Epithelial cell of esophagus (primary cell): ENCODE measurements at regions not wholly inside any gene's neighbourhood (a gene's known extent, or its start where the extent isn't known, plus 50 kb on each side); places are given as distances from the start of the nearest gene placed in this dataset.
"Not testable (repeated sequence)": the region's sequence is repeated elsewhere in the genome, so short reads cannot be mapped to it uniquely, and the experiment has no call there.

Experiments
- DNase-seq: peaks from one replicate; pipeline ENCODE4 v3.0.0; 2010; ENCODE audit warnings: low read depth
- H3K4me3 ChIP-seq: 2 replicates; pipeline ENCODE4 v1.5.1; 2011; ENCODE audit warnings: mild to moderate bottlenecking, low read length, control low read depth
- TF ChIP-seq, protein P1 (sequence below): IDR thresholded peaks from 2 replicates; pipeline ENCODE4 v1.5.1; 2011; ENCODE audit warnings: low read depth, mild to moderate bottlenecking, low read length, control low read depth, inconsistent platforms; ENCODE audit not compliant: insufficient read depth; ENCODE audit errors: missing control alignments

GRCh38 chr1:187943606-187944403 is 1115.1 kb downstream of the PLA2G4A start:
- DNase-seq, result no peak
- TF ChIP-seq, protein P1, sequence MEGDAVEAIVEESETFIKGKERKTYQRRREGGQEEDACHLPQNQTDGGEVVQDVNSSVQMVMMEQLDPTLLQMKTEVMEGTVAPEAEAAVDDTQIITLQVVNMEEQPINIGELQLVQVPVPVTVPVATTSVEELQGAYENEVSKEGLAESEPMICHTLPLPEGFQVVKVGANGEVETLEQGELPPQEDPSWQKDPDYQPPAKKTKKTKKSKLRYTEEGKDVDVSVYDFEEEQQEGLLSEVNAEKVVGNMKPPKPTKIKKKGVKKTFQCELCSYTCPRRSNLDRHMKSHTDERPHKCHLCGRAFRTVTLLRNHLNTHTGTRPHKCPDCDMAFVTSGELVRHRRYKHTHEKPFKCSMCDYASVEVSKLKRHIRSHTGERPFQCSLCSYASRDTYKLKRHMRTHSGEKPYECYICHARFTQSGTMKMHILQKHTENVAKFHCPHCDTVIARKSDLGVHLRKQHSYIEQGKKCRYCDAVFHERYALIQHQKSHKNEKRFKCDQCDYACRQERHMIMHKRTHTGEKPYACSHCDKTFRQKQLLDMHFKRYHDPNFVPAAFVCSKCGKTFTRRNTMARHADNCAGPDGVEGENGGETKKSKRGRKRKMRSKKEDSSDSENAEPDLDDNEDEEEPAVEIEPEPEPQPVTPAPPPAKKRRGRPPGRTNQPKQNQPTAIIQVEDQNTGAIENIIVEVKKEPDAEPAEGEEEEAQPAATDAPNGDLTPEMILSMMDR, result no peak
- no peak overlapping the region for H3K4me3 ChIP-seq

DNA sequence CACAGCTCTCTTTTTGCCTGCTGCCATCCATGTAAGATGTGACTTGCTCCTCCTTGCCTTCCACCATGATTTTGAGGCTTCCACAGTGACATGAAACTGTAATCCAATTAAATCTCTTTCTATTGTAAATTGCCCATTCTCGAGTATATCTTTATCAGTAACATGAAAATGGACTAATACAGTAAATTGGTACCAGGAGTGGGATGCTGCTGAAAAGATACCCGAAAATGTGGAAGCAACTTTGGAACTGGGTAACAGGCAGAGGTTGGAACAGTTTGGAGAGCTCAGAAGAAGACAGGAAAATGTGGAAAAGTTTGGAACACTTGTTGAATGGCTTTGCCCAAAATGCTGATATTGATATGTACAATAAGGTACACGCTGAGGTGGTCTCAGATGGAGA is 1117.9 kb downstream of the PLA2G4A start:
- not testable (repeated sequence) for DNase-seq

DNA sequence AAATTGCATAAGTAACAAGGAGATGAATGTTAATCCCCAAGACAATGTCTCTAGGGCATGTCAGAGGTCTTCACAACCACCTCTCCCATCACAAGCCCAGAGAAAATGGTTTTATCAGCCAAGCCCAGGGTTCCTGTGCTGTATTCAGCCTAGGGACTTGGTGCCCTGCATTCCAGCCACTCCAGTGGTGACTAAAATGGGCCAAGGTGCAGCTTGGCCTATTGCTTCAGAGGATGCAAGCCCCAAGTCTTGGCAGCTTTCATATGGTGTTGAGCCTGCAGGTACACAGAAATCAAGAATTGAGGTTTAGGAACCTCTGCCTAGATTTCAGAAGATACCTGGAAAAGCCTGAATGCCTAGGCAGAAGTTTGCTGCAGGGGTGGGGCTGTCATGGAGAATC is 1118.6 kb downstream of the PLA2G4A start:
- TF ChIP-seq, protein P1, result no peak
- DNase-seq, result no peak
- H3K4me3 ChIP-seq, result no peak overlapping the region

More for the DNA sequence above, 1117.9 kb downstream of the PLA2G4A start:
- H3K4me3 ChIP-seq, result not testable (repeated sequence)

- DNase-seq, result no peak
- TF ChIP-seq, protein P1, result no peak
- no peak overlapping the region for H3K4me3 ChIP-seq
These were observed 1119.5 kb downstream of the PLA2G4A start for GRCh38 chr1:187948170-187948794.

DNA sequence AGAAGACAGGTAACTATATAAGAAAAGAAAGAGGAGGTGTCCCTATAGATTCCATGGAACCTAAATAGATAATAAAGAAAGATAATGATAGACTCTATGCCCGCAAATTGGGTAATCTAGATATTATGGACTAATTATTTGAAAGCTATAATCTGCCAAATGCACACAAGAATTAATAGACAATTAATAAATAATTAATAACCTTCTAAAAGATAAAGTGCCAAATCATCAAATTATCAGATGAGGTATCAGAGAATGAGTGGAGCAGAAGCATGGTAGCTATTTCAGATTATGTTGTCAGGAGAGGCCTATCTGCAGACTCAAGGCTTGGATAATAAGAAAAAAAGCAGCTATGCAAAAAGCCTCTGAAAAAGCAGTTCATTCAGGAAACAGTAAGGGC is 1120.8 kb downstream of the PLA2G4A start:
- DNase-seq, result no peak
- TF ChIP-seq, protein P1, result no peak
- no peak overlapping the region for H3K4me3 ChIP-seq

DNA sequence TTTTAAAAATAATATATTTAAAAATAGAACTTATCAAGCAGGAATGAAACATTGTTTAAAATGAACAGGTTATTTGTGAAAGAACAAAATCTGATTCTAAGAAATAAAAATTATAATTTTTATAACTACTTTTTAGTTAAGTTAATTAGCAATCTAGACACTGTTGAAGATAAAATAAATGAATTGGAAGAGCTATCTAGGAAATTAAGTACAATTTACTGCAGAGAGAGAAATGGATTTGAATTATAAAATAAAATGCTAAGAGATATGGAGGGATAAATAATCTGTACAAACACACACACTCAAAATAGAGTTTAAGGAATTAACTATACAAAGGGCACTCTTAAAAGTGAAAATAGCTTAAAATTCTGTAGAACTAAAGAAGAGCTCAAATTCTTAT is 1123.1 kb downstream of the PLA2G4A start:
- no peak for DNase-seq
- no peak overlapping the region for H3K4me3 ChIP-seq
- TF ChIP-seq, protein P1, result no peak

- TF ChIP-seq, protein P1, result no peak
- no peak for DNase-seq
- no peak overlapping the region for H3K4me3 ChIP-seq
These were observed 1123.7 kb downstream of the PLA2G4A start for GRCh38 chr1:187952446-187952845.
